MCF 10A (cell line): ENCODE measurements at regions not wholly inside any gene's neighbourhood (a gene's known extent, or its start where the extent isn't known, plus 50 kb on each side); places are given as distances from the start of the nearest gene placed in this dataset.
A peak's percentile ranks its signal among the peaks of the same experiment; 100 is the strongest.

ENCODE experiments used
- BruUV-seq: library from RNA; stranded (reverse); fragments of 400-500 nt; replicated peaks from 2 replicates; lab custom pipeline; 2021; lab: Mats Ljungman, UMichigan
- CTCF ChIA-PET: fragments of 300-600 bp; sonication (Branson Sonifier 250); formaldehyde crosslinking; extraction: SDS; loops from one replicate; lab custom pipeline; 2021; ENCODE audit warnings: antibody characterized with exemption, inconsistent platforms; lab: Yijun Ruan, JAX
- POLR2A ChIA-PET: fragments of 300-600, 350-650 bp; sonication (Branson Sonifier 250); formaldehyde crosslinking; extraction: SDS; loops from one replicate; lab custom pipeline; 2020; ENCODE audit warnings: antibody characterized with exemption, inconsistent platforms; lab: Yijun Ruan, JAX
- DNase-seq: peaks from one replicate; pipeline ENCODE4 v3.0.0-alpha.2; 2018; ENCODE audit not compliant: unreplicated experiment
- H3K27ac Mint-ChIP-seq: one replicate; pipeline ENCODE4 v1.8.0; 2022; ENCODE audit warnings: mild to moderate bottlenecking, low read depth, mixed read lengths; ENCODE audit not compliant: unreplicated experiment
- H3K27me3 Mint-ChIP-seq: one replicate; pipeline ENCODE4 v1.8.0; 2022; ENCODE audit warnings: mixed read lengths; ENCODE audit not compliant: insufficient read depth, unreplicated experiment
- H3K36me3 Mint-ChIP-seq: one replicate; pipeline ENCODE4 v1.8.0; 2022; ENCODE audit warnings: mild to moderate bottlenecking, moderate library complexity, mixed read lengths; ENCODE audit not compliant: insufficient read depth, unreplicated experiment
- H3K4me1 Mint-ChIP-seq: one replicate; pipeline ENCODE4 v1.8.0; 2022; ENCODE audit warnings: mixed read lengths; ENCODE audit not compliant: insufficient read depth, unreplicated experiment
- H3K4me3 Mint-ChIP-seq: one replicate; pipeline ENCODE4 v1.8.0; 2022; ENCODE audit warnings: mild to moderate bottlenecking, moderate library complexity, mixed read lengths; ENCODE audit not compliant: unreplicated experiment
- H3K9me3 Mint-ChIP-seq: one replicate; pipeline ENCODE4 v1.8.0; 2022; ENCODE audit warnings: mixed read lengths; ENCODE audit not compliant: unreplicated experiment
- CTCF ChIP-seq: fragments of 200-600 bp; IDR thresholded peaks from one replicate; pipeline ENCODE4 v1.8.0; 2022; ENCODE audit warnings: antibody characterized with exemption, mild to moderate bottlenecking; ENCODE audit not compliant: unreplicated experiment
- intact Hi-C: fragments of 100-400 bp; cut with micrococcal nuclease; formaldehyde crosslinking; loops from 2 replicates; pipeline ENCODE4 v1.14.1; 2022

GRCh38 chr16:9300252-9300651 lies 208.8 kb downstream of the HAPSTR1 start:
- intact Hi-C loops, result no loop called here

GRCh38 chr16:9302072-9302471 lies 210.6 kb downstream of the HAPSTR1 start:
- intact Hi-C loops, result no loop called here
- TF ChIP-seq CTCF, result no peak
- no peaks in the 10 kb centered on the region for H3K27me3 Mint-ChIP-seq
- no peaks in the 10 kb centered on the region for H3K4me1 Mint-ChIP-seq
- BruUV-seq, result no TSS peak
- CTCF ChIA-PET, result interaction anchor here (1.3 kb wide), 1 partner anchor 45 kb away, joined by 3 read pairs; no protein-coding TSS in a partner anchor
- peaks cover 23% of the 10 kb centered on the region for H3K9me3 Mint-ChIP-seq
- no peak overlapping the region for H3K4me3 Mint-ChIP-seq
- H3K27ac Mint-ChIP-seq, result no peak overlapping the region
- POLR2A ChIA-PET, result no interaction called here
- DNase-seq, result peak; percentile 6
- H3K36me3 Mint-ChIP-seq, result no peaks in the 10 kb centered on the region

More at GRCh38 chr16:9300252-9300651, 208.8 kb downstream of the HAPSTR1 start:
- ChIA-PET POLR2A (no interaction called here), CTCF (no interaction called here)
- H3K27me3 Mint-ChIP-seq, result no peaks in the 10 kb centered on the region
- no peaks in the 10 kb centered on the region for H3K36me3 Mint-ChIP-seq
- no peaks in the 10 kb centered on the region for H3K4me1 Mint-ChIP-seq
- no peak overlapping the region for H3K4me3 Mint-ChIP-seq
- no TSS peak for BruUV-seq
- H3K27ac Mint-ChIP-seq, result no peak overlapping the region
- TF ChIP-seq CTCF, result no peak
- peaks cover 23% of the 10 kb centered on the region for H3K9me3 Mint-ChIP-seq
- no peak for DNase-seq

- intact Hi-C loops, result no loop called here
- H3K27ac Mint-ChIP-seq, result no peak overlapping the region
- no peaks in the 10 kb centered on the region for H3K27me3 Mint-ChIP-seq
- no peak overlapping the region for H3K4me3 Mint-ChIP-seq
- POLR2A ChIA-PET, result no interaction called here
- CTCF ChIA-PET, result interaction anchor here (0.6 kb wide), 2 partner anchors 47 to 61 kb away, joined by 3 to 5 read pairs; no protein-coding TSS in a partner anchor
- no peaks in the 10 kb centered on the region for H3K36me3 Mint-ChIP-seq
- no peak for TF ChIP-seq CTCF
- BruUV-seq, result no TSS peak
- DNase-seq, result no peak
- H3K4me1 Mint-ChIP-seq, result no peaks in the 10 kb centered on the region
- H3K9me3 Mint-ChIP-seq, result peaks cover 24% of the 10 kb centered on the region
Observed at GRCh38 chr16:9306753-9307152, 215.3 kb downstream of the HAPSTR1 start.

- no peaks in the 10 kb centered on the region for H3K36me3 Mint-ChIP-seq
- no peak for DNase-seq
- H3K27me3 Mint-ChIP-seq, result no peaks in the 10 kb centered on the region
- H3K4me3 Mint-ChIP-seq, result no peak overlapping the region
- CTCF ChIA-PET, result interaction anchor here (0.6 kb wide), 1 partner anchor 47 kb away, joined by 5 read pairs; no protein-coding TSS in a partner anchor
- intact Hi-C loops, result no loop called here
- H3K27ac Mint-ChIP-seq, result no peak overlapping the region
- no peak for TF ChIP-seq CTCF
- POLR2A ChIA-PET, result no interaction called here
- peaks cover 22% of the 10 kb centered on the region for H3K9me3 Mint-ChIP-seq
- BruUV-seq, result no TSS peak
- H3K4me1 Mint-ChIP-seq, result no peaks in the 10 kb centered on the region
Observed at GRCh38 chr16:9307446-9307845, 216.0 kb downstream of the HAPSTR1 start.
